Prostate gland (tissue), 2 donors: ENCODE measurements at regions not wholly inside any gene's neighbourhood (a gene's known extent, or its start where the extent isn't known, plus 50 kb on each side); places are given as distances from the start of the nearest gene placed in this dataset.

Experiments used
- DNase-seq: peaks from one replicate; pipeline ENCODE4 v3.0.0-alpha.2; 2019; ENCODE audit warnings: low spot score
- H3K27ac ChIP-seq, 2 donors: fragments of 200-600 bp; sonication (generic); 2 replicates each; pipeline ENCODE4 v1.5.1; 2017 to 2019
- H3K27me3 ChIP-seq: fragments of 200-600 bp; sonication (generic); replicated peaks from 2 replicates; pipeline ENCODE4 v1.5.1; 2019; ENCODE audit not compliant: insufficient read depth
- H3K36me3 ChIP-seq, 2 donors: fragments of 200-600 bp; sonication (generic); 1 replicate in 1 of 2; 2 replicates in 1 of 2; pipeline versions ENCODE4 v1.5.1 to v1.8.1; 2017 to 2019
- H3K4me1 ChIP-seq: fragments of 200-600 bp; sonication (generic); replicated peaks from 2 replicates; pipeline ENCODE4 v1.5.1; 2019
- H3K4me3 ChIP-seq, 2 donors: fragments of 200-600 bp; sonication (generic); 2 replicates each; pipeline ENCODE4 v1.5.1; 2017 to 2019
- H3K9me3 ChIP-seq: fragments of 200-600 bp; sonication (generic); 2 replicates; pipeline ENCODE4 v1.5.1; 2017
- CTCF ChIP-seq, 4 experiments: fragments of 200-600 bp in 2 of 4; fragments of 450-650 bp in 2 of 4; sonication (generic) in 2 of 4; IDR thresholded peaks; 1 replicate in 3 of 4; 2 replicates in 1 of 4; pipeline ENCODE4 v1.5.1; 2016 to 2019; ENCODE audit warnings: antibody characterized with exemption in 4 of 4, mild to moderate bottlenecking in 2 of 4, moderate library complexity in 2 of 4
- POLR2A ChIP-seq: fragments of 450-650 bp; IDR thresholded peaks from one replicate; pipeline ENCODE4 v1.6.1; 2016; ENCODE audit warnings: antibody characterized with exemption, mild to moderate bottlenecking
- POLR2AphosphoS5 ChIP-seq: sonication (generic); formaldehyde crosslinking; IDR thresholded peaks from one replicate; pipeline ENCODE4 v1.6.1; 2017; ENCODE audit warnings: antibody characterized with exemption
- WGBS: methylation state at CpG from one replicate; pipeline ENCODE4 v1.1.5; 2018; 5-methylcytosine and 5-hydroxymethylcytosine counted together
- intact Hi-C: fragments of 100-400 bp; cut with DNase I; formaldehyde crosslinking; loops from one replicate; pipeline ENCODE4 v1.14.2; 2022

GRCh38 chr9:85172001-85172978, 502.8 kb downstream of the NTRK2 start:
- TF ChIP-seq CTCF (IDR thresholded peaks at IDR 0.05): no peak
- TF ChIP-seq POLR2AphosphoS5: no peak
- TF ChIP-seq POLR2A: no peak
- Histone ChIP-seq H3K4me3 (no peak overlapping the region), H3K36me3 (no peaks in the 10 kb centered on the region), H3K4me1 (no peaks in the 10 kb centered on the region), H3K9me3 (no peaks in the 10 kb centered on the region), H3K27ac (no peak overlapping the region), H3K27me3 (no peaks in the 10 kb centered on the region)
- intact Hi-C loops: no loop called here
- 55% methylated on average over 7 of the region's 7 CpGs for WGBS
- DNase-seq: no peak

GRCh38 chr9:85171163-85171562, 501.6 kb downstream of the NTRK2 start:
- Histone ChIP-seq H3K27ac (no peak overlapping the region), H3K4me1 (no peaks in the 10 kb centered on the region), H3K4me3 (no peak overlapping the region), H3K9me3 (no peaks in the 10 kb centered on the region), H3K36me3 (no peaks in the 10 kb centered on the region), H3K27me3 (no peaks in the 10 kb centered on the region)
- DNase-seq: no peak
- intact Hi-C loops: no loop called here
- TF ChIP-seq CTCF (IDR thresholded peaks at IDR 0.05) (no peak), POLR2AphosphoS5 (no peak), POLR2A (no peak)

DNA sequence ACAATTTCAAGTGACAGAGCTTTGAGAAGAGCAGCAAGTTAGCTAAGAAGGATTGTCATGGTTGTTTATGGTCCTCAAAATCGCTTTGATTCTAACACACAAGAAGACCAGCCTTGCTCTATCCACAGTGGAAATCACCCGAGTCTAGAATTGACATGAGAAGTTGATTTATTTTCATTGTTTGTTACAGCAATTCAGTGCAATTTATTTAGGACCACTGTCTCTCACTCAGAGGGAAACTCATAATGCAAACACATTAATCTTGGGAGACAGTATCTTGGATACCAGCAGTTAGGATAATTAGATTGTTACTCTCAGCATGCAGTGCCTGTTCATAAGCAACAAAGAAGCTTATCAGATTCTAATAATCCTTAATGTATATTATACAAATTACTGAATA, 498.9 kb downstream of the NTRK2 start:
- H3K27me3 ChIP-seq: no peaks in the 10 kb centered on the region
- no peak for TF ChIP-seq POLR2A
- TF ChIP-seq CTCF (IDR thresholded peaks at IDR 0.05): no peak
- TF ChIP-seq POLR2AphosphoS5: no peak
- DNase-seq: no peak
- H3K4me3 ChIP-seq: no peak overlapping the region
- no peak overlapping the region for H3K27ac ChIP-seq
- intact Hi-C loops: no loop called here
- no peaks in the 10 kb centered on the region for H3K4me1 ChIP-seq
- H3K9me3 ChIP-seq: no peaks in the 10 kb centered on the region
- 59% methylated on average over 2 of the region's 2 CpGs for WGBS
- no peaks in the 10 kb centered on the region for H3K36me3 ChIP-seq

- intact Hi-C loops: no loop called here
- no peak for DNase-seq
- Histone ChIP-seq H3K4me1 (no peaks in the 10 kb centered on the region), H3K36me3 (no peaks in the 10 kb centered on the region), H3K9me3 (no peaks in the 10 kb centered on the region), H3K27ac (no peak overlapping the region), H3K27me3 (no peaks in the 10 kb centered on the region), H3K4me3 (no peak overlapping the region)
- TF ChIP-seq POLR2A: no peak
- no peak for TF ChIP-seq POLR2AphosphoS5
- no peak for TF ChIP-seq CTCF (IDR thresholded peaks at IDR 0.05)
- 93% methylated on average over 1 of the region's 1 CpG for WGBS
Observed at GRCh38 chr9:85167146-85167545, 497.6 kb downstream of the NTRK2 start.

DNA sequence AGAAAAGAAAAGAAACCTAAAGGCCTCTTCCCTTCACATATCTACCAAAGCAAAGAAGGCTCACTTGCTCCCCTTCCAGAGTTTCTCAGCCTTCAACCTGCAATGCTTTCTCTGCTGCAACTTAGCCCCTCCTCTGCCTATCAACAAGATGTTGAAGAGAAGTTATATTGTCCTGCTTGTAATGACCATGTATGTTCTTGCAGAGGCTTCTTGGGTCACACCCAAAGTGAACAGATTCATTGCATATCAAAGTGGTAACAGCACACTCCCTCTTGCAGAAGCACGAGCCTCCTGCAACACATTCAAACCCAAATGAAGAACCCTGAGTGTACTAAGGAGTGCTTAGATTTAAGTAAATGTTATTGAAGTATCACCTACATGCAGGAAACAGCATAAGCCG, 494.3 kb downstream of the NTRK2 start:
- Histone ChIP-seq H3K4me1 (no peaks in the 10 kb centered on the region), H3K36me3 (no peaks in the 10 kb centered on the region), H3K27ac (no peak overlapping the region), H3K9me3 (no peaks in the 10 kb centered on the region), H3K4me3 (no peak overlapping the region), H3K27me3 (no peaks in the 10 kb centered on the region)
- intact Hi-C loops: no loop called here
- no peak for DNase-seq
- TF ChIP-seq CTCF (IDR thresholded peaks at IDR 0.05) (no peak), POLR2AphosphoS5 (no peak)
- 92% methylated on average over 2 of the region's 2 CpGs for WGBS
